WERI-Rb-1 (cell line): ENCODE measurements at regions not wholly inside any gene's neighbourhood (a gene's known extent, or its start where the extent isn't known, plus 50 kb on each side); places are given as distances from the start of the nearest gene placed in this dataset.

Experiments used
- DNase-seq: peaks from one replicate; pipeline ENCODE4 v3.0.0-alpha.2; 2020
- H3K27ac ChIP-seq: fragments of 250-450 bp; sonication (Bioruptor Pico); 2 replicates; pipeline ENCODE4 v1.5.1; 2020; ENCODE audit warnings: mild to moderate bottlenecking, moderate library complexity
- H3K27me3 ChIP-seq: fragments of 250-450 bp; sonication (Bioruptor Pico); 2 replicates; pipeline ENCODE4 v1.5.1; 2021; ENCODE audit warnings: mild to moderate bottlenecking, low read depth, moderate library complexity; ENCODE audit not compliant: insufficient read depth, severe bottlenecking
- H3K36me3 ChIP-seq: fragments of 250-450 bp; sonication (Bioruptor Pico); 2 replicates; pipeline ENCODE4 v1.5.1; 2020; ENCODE audit warnings: mild to moderate bottlenecking, moderate library complexity
- H3K4me3 ChIP-seq: 2 replicates; pipeline ENCODE4 v1.5.1; 2011; ENCODE audit warnings: low read depth, mild to moderate bottlenecking, control low read depth, low read length
- H3K9me3 ChIP-seq: fragments of 250-450 bp; sonication (Bioruptor Pico); 2 replicates; pipeline ENCODE4 v1.5.1; 2021; ENCODE audit warnings: mild to moderate bottlenecking, moderate library complexity; ENCODE audit not compliant: severe bottlenecking
- CTCF ChIP-seq: IDR thresholded peaks from 2 replicates; pipeline ENCODE4 v1.5.1; 2011; ENCODE audit warnings: low read depth, mild to moderate bottlenecking, control low read depth, inconsistent platforms, low read length

DNA sequence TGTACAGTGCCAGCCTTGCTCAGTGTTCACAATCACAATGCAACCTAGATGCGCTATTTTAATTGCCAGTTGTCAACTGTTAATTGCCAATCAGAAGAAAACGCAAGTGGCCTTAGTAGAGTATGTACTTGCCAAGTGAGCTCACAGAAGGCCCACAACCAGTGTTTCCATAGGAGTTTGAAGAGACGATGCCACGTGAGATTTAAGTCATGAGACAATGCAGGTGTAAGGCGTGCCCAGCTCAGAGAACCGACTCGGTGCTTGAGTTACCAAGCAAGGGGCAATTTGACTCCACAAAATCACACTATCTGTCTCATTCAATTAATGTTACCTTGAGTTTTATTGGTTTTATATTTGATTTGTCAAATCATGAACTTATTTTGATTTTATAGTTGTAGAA, 65.6 kb downstream of the TEX35 start:
- no peak for TF ChIP-seq CTCF
- no peaks in the 10 kb centered on the region for H3K9me3 ChIP-seq
- no peak for DNase-seq
- H3K4me3 ChIP-seq, result no peak overlapping the region
- no peak overlapping the region for H3K27ac ChIP-seq
- no peaks in the 10 kb centered on the region for H3K36me3 ChIP-seq
- no peaks in the 10 kb centered on the region for H3K27me3 ChIP-seq

GRCh38 chr1:178579095-178579494, 66.2 kb downstream of the TEX35 start:
- no peak for DNase-seq
- H3K9me3 ChIP-seq, result no peaks in the 10 kb centered on the region
- TF ChIP-seq CTCF, result no peak
- no peaks in the 10 kb centered on the region for H3K36me3 ChIP-seq
- H3K27me3 ChIP-seq, result no peaks in the 10 kb centered on the region
- H3K4me3 ChIP-seq, result no peak overlapping the region
- no peak overlapping the region for H3K27ac ChIP-seq

DNA sequence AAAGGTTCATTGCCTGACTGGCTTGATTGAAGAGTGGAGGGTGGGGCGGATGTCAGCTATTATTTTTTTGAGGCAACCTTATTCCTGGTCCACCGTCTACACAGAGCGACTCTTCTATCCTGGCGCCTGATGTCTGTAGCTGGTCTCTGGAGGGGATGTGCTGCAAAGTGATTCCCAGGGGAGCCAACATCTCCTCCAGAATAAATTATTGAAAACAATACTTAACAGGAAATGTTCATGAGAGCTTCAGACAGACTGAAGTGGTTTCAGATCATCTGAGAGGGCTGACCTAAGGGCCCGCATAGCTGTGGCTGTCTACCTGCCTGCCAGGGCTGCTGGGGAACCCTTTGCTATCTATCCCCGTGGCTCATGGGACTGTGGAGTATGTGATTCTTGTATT, 66.7 kb downstream of the TEX35 start:
- TF ChIP-seq CTCF, result no peak
- no peaks in the 10 kb centered on the region for H3K36me3 ChIP-seq
- H3K27ac ChIP-seq, result no peak overlapping the region
- H3K27me3 ChIP-seq, result no peaks in the 10 kb centered on the region
- H3K9me3 ChIP-seq, result no peaks in the 10 kb centered on the region
- H3K4me3 ChIP-seq, result no peak overlapping the region
- no peak for DNase-seq

GRCh38 chr1:178580096-178580495, 67.2 kb downstream of the TEX35 start:
- Histone ChIP-seq H3K27ac (no peak overlapping the region), H3K36me3 (no peaks in the 10 kb centered on the region), H3K4me3 (no peak overlapping the region), H3K27me3 (no peaks in the 10 kb centered on the region), H3K9me3 (no peaks in the 10 kb centered on the region)
- TF ChIP-seq CTCF, result no peak
- no peak for DNase-seq

- H3K27me3 ChIP-seq, result no peaks in the 10 kb centered on the region
- no peaks in the 10 kb centered on the region for H3K36me3 ChIP-seq
- no peak for TF ChIP-seq CTCF
- H3K9me3 ChIP-seq, result no peaks in the 10 kb centered on the region
- no peak overlapping the region for H3K27ac ChIP-seq
- no peak for DNase-seq
- no peak overlapping the region for H3K4me3 ChIP-seq
Observed at GRCh38 chr1:178580876-178581275, 68.0 kb downstream of the TEX35 start.
